KMS-11 (cell line): ENCODE measurements at regions not wholly inside any gene's neighbourhood (a gene's known extent, or its start where the extent isn't known, plus 50 kb on each side); places are given as distances from the start of the nearest gene placed in this dataset.

Experiments used
- H2AFZ ChIP-seq: fragments of 200-600 bp; sonication (generic); 2 replicates; pipeline ENCODE4 v1.6.1; 2016; ENCODE audit warnings: antibody characterized with exemption, mixed run types, low read depth
- H3K27ac ChIP-seq: fragments of 200-600 bp; sonication (generic); 2 replicates; pipeline ENCODE4 v1.6.1; 2016; ENCODE audit warnings: mild to moderate bottlenecking, mixed run types
- H3K27me3 ChIP-seq: fragments of 200-600 bp; sonication (generic); 2 replicates; pipeline ENCODE4 v1.6.1; 2017; ENCODE audit warnings: mild to moderate bottlenecking, low read depth, mixed run types, moderate library complexity; ENCODE audit not compliant: insufficient read depth
- H3K36me3 ChIP-seq: fragments of 200-600 bp; sonication (generic); 2 replicates; pipeline ENCODE4 v1.6.1; 2017; ENCODE audit warnings: mild to moderate bottlenecking, mixed run types; ENCODE audit not compliant: insufficient read depth
- H3K4me1 ChIP-seq: fragments of 200-600 bp; sonication (generic); 2 replicates; pipeline ENCODE4 v1.6.1; 2016; ENCODE audit warnings: mild to moderate bottlenecking, low read depth, mixed run types; ENCODE audit not compliant: poor library complexity, severe bottlenecking
- H3K4me2 ChIP-seq: fragments of 200-600 bp; sonication (generic); 2 replicates; pipeline ENCODE4 v1.7.0; 2016; ENCODE audit warnings: mild to moderate bottlenecking, mixed run types
- H3K4me3 ChIP-seq: fragments of 200-600 bp; sonication (generic); IDR thresholded peaks from 2 replicates; pipeline ENCODE4 v1.6.1; 2017; ENCODE audit warnings: low read depth, low read length, mixed read lengths; ENCODE audit not compliant: insufficient read depth
- H3K79me2 ChIP-seq: fragments of 200-600 bp; sonication (generic); 2 replicates; pipeline ENCODE4 v1.6.1; 2016; ENCODE audit warnings: low read depth, mixed run types; ENCODE audit not compliant: insufficient read depth
- H3K9ac ChIP-seq: fragments of 200-600 bp; sonication (generic); 2 replicates; pipeline ENCODE4 v1.6.1; 2016; ENCODE audit warnings: mild to moderate bottlenecking, mixed run types
- H4K20me1 ChIP-seq: fragments of 200-600 bp; sonication (generic); 2 replicates; pipeline ENCODE4 v1.6.1; 2016; ENCODE audit warnings: mild to moderate bottlenecking, mixed run types; ENCODE audit not compliant: insufficient read depth
- CTCF ChIP-seq: fragments of 200-600 bp; sonication (generic); conservative IDR thresholded peaks from 2 replicates; pipeline ENCODE4 v1.6.1; 2017; ENCODE audit warnings: low read depth, mild to moderate bottlenecking, antibody characterized with exemption, low read length, moderate library complexity, mixed read lengths

- H3K4me3 ChIP-seq, result no peak overlapping the region
- H3K79me2 ChIP-seq, result no peaks in the 10 kb centered on the region
- no peaks in the 10 kb centered on the region for H3K27me3 ChIP-seq
- peaks cover 10% of the 10 kb centered on the region for H3K4me1 ChIP-seq
- no peaks in the 10 kb centered on the region for H3K36me3 ChIP-seq
- H3K9ac ChIP-seq, result no peak overlapping the region
- no peak overlapping the region for H3K27ac ChIP-seq
- no peak for TF ChIP-seq CTCF
- H4K20me1 ChIP-seq, result no peaks in the 10 kb centered on the region
- no peak overlapping the region for H2AFZ ChIP-seq
- H3K4me2 ChIP-seq, result no peak overlapping the region
Observed at GRCh38 chr6:169406804-169407203, 153.2 kb upstream of the THBS2 start.

- Histone ChIP-seq H3K4me1 (peaks cover 10% of the 10 kb centered on the region), H3K4me2 (no peak overlapping the region), H3K27ac (no peak overlapping the region), H2AFZ (no peak overlapping the region), H3K9ac (no peak overlapping the region), H4K20me1 (no peaks in the 10 kb centered on the region), H3K27me3 (no peaks in the 10 kb centered on the region), H3K36me3 (no peaks in the 10 kb centered on the region), H3K79me2 (no peaks in the 10 kb centered on the region), H3K4me3 (no peak overlapping the region)
- no peak for TF ChIP-seq CTCF
Observed at GRCh38 chr6:169406034-169406433, 152.4 kb upstream of the THBS2 start.

- no peak overlapping the region for H3K9ac ChIP-seq
- no peak overlapping the region for H3K4me3 ChIP-seq
- TF ChIP-seq CTCF, result no peak
- H4K20me1 ChIP-seq, result no peaks in the 10 kb centered on the region
- no peaks in the 10 kb centered on the region for H3K36me3 ChIP-seq
- H3K4me2 ChIP-seq, result no peak overlapping the region
- H2AFZ ChIP-seq, result no peak overlapping the region
- H3K27ac ChIP-seq, result no peak overlapping the region
- H3K79me2 ChIP-seq, result no peaks in the 10 kb centered on the region
- H3K4me1 ChIP-seq, result peaks cover 10% of the 10 kb centered on the region
- no peaks in the 10 kb centered on the region for H3K27me3 ChIP-seq
Observed at GRCh38 chr6:169404828-169405227, 151.2 kb upstream of the THBS2 start.

- H3K36me3 ChIP-seq, result no peaks in the 10 kb centered on the region
- no peaks in the 10 kb centered on the region for H3K4me1 ChIP-seq
- H2AFZ ChIP-seq, result no peak overlapping the region
- H3K9ac ChIP-seq, result no peak overlapping the region
- H3K4me3 ChIP-seq, result no peak overlapping the region
- TF ChIP-seq CTCF, result no peak
- H3K27ac ChIP-seq, result no peak overlapping the region
- no peaks in the 10 kb centered on the region for H3K27me3 ChIP-seq
- H4K20me1 ChIP-seq, result no peaks in the 10 kb centered on the region
- H3K4me2 ChIP-seq, result no peak overlapping the region
- no peaks in the 10 kb centered on the region for H3K79me2 ChIP-seq
Observed at GRCh38 chr6:169398342-169399105, 144.9 kb upstream of the THBS2 start.
